ENCODE measurements at regions not wholly inside any gene's neighbourhood (a gene's known extent, or its start where the extent isn't known, plus 50 kb on each side); places are given as distances from the start of the nearest gene placed in this dataset.

DNA sequence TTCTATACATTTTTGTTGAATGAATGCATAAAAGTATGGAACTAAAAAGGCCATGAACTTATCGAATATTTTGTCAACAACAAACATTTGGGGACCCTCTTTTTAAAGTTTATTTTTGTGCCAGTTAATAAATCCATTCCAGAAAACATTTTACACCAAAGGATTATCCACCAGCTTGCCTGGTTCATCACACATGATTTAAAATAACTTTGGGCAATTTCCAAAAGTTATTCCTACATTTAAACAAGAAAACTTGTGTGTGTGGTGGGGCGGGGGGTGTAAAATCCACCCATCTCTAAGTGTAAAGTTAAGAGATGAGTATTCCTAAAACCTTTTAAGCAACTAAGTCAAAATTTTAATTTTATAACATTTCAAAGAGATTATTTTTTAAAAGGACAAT, 224.5 kb upstream of the SNX7 start:
- H3K27ac Mint-ChIP-seq (ENCODE audit: unreplicated experiment): no peak overlapping the region
- H3K27me3 Mint-ChIP-seq (ENCODE audit: unreplicated experiment): no peaks in the 10 kb centered on the region
- TF ChIP-seq, protein P1, sequence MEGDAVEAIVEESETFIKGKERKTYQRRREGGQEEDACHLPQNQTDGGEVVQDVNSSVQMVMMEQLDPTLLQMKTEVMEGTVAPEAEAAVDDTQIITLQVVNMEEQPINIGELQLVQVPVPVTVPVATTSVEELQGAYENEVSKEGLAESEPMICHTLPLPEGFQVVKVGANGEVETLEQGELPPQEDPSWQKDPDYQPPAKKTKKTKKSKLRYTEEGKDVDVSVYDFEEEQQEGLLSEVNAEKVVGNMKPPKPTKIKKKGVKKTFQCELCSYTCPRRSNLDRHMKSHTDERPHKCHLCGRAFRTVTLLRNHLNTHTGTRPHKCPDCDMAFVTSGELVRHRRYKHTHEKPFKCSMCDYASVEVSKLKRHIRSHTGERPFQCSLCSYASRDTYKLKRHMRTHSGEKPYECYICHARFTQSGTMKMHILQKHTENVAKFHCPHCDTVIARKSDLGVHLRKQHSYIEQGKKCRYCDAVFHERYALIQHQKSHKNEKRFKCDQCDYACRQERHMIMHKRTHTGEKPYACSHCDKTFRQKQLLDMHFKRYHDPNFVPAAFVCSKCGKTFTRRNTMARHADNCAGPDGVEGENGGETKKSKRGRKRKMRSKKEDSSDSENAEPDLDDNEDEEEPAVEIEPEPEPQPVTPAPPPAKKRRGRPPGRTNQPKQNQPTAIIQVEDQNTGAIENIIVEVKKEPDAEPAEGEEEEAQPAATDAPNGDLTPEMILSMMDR (IDR thresholded peaks at IDR 0.05; ENCODE audit: unreplicated experiment): no peak
- DNase-seq (ENCODE audit: low spot score): no peak
- H3K4me3 Mint-ChIP-seq (ENCODE audit: unreplicated experiment): no peak overlapping the region
- H3K4me1 Mint-ChIP-seq (ENCODE audit: unreplicated experiment): no peaks in the 10 kb centered on the region
- no peaks in the 10 kb centered on the region for H3K9me3 Mint-ChIP-seq (ENCODE audit: unreplicated experiment)
- H3K36me3 Mint-ChIP-seq (ENCODE audit: low read depth, unreplicated experiment): no peaks in the 10 kb centered on the region

DNA sequence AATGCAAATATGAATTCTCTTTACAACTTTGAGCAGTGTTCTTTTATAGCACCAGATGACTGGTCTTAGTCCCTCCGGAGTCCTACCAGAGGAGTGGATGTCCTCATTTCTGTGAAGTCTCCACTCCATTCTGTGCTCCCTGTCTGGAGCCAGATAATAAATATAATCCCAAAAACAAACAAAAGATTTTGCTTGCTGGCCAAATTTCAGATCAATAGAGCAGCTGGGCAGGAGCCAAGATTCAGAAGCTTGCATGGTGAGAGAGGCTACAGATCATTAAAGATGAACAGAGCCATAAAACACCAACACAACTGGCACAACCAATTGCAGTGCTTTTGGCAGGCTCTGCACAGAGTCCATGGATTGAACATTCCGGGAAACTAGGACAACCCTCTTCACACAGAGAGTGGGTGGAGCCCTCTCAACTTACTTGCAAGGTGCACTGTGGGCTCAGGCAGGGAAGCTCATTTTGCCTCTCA, 231.5 kb upstream of the SNX7 start:
- no peak for DNase-seq (ENCODE audit: low spot score)
- no peaks in the 10 kb centered on the region for H3K27me3 Mint-ChIP-seq (ENCODE audit: unreplicated experiment)
- H3K27ac Mint-ChIP-seq (ENCODE audit: unreplicated experiment): no peak overlapping the region
- no peak overlapping the region for H3K4me3 Mint-ChIP-seq (ENCODE audit: unreplicated experiment)
- H3K4me1 Mint-ChIP-seq (ENCODE audit: unreplicated experiment): no peaks in the 10 kb centered on the region
- no peaks in the 10 kb centered on the region for H3K9me3 Mint-ChIP-seq (ENCODE audit: unreplicated experiment)
- no peaks in the 10 kb centered on the region for H3K36me3 Mint-ChIP-seq (ENCODE audit: low read depth, unreplicated experiment)
- TF ChIP-seq, protein P1 (IDR thresholded peaks at IDR 0.05; ENCODE audit: unreplicated experiment): no peak

DNA sequence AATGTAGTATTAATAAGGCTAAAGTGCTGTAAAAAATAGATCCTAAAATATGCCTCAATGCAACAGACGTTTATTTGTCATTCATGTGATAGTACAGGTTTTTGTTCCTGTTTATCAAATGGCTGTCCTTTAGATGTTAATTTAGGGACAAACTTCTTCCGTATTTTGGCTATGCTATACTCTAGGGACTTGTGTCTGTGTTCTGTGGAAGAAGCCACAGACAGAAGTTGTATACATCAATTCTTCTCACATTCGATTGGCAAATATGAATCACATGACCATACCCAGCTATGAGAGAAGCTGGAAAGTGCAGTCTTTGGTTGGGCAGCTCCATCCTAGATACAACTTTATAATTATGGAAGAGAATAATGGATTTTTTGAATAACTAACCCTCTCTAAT, 232.7 kb upstream of the SNX7 start:
- TF ChIP-seq, protein P1 (IDR thresholded peaks at IDR 0.05; ENCODE audit: unreplicated experiment): no peak

DNA sequence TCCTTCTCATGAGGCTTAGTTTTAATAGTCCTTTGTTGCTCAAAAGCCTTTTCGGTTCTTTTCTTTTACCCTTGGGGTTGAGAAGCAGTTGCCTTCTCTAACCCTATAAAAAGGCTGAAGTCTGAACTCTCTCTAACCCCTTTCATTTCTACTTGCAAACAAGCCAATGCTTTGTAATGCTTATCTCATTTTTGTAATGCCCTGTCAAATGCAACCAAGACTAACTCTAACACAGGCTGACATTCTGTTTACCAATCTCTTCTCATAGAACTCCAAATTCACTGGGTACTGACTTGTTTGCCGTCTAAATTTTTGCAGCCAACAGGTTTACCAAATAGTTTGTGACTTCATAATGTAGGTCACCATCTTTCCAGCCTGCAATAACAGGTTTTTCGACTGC, 233.9 kb upstream of the SNX7 start:
- no peaks in the 10 kb centered on the region for H3K36me3 Mint-ChIP-seq (ENCODE audit: low read depth, unreplicated experiment)
- H3K27me3 Mint-ChIP-seq (ENCODE audit: unreplicated experiment): no peaks in the 10 kb centered on the region
- no peak for DNase-seq (ENCODE audit: low spot score)
- no peaks in the 10 kb centered on the region for H3K4me1 Mint-ChIP-seq (ENCODE audit: unreplicated experiment)
- no peaks in the 10 kb centered on the region for H3K9me3 Mint-ChIP-seq (ENCODE audit: unreplicated experiment)
- TF ChIP-seq, protein P1 (IDR thresholded peaks at IDR 0.05; ENCODE audit: unreplicated experiment): no peak
- H3K4me3 Mint-ChIP-seq (ENCODE audit: unreplicated experiment): no peak overlapping the region
- H3K27ac Mint-ChIP-seq (ENCODE audit: unreplicated experiment): no peak overlapping the region

More for the DNA sequence above, 232.7 kb upstream of the SNX7 start:
- Mint-ChIP-seq H3K27ac (ENCODE audit: unreplicated experiment) (no peak overlapping the region), H3K4me3 (ENCODE audit: unreplicated experiment) (no peak overlapping the region), H3K4me1 (ENCODE audit: unreplicated experiment) (no peaks in the 10 kb centered on the region), H3K9me3 (ENCODE audit: unreplicated experiment) (no peaks in the 10 kb centered on the region), H3K36me3 (ENCODE audit: low read depth, unreplicated experiment) (no peaks in the 10 kb centered on the region), H3K27me3 (ENCODE audit: unreplicated experiment) (no peaks in the 10 kb centered on the region)
- DNase-seq (ENCODE audit: low spot score): no peak

DNA sequence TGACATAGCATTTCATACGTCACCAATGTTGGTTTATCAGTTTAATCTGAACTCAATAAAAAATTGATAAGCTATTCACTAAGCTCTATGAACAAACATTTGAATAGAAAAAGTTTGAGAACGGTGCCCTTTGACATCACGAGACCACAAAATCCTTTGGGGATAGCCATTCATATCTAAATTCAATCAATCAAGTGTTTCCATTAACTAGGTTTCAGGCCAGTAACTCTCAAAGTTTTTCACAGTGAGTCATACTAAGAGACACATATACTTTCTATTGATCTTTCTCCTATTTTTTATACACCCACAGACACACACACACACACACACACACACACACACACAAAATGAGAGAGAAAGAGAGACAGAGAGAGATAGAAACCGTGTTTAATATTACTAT, 235.4 kb upstream of the SNX7 start:
- TF ChIP-seq, protein P1 (IDR thresholded peaks at IDR 0.05; ENCODE audit: unreplicated experiment): no peak
- H3K4me3 Mint-ChIP-seq (ENCODE audit: unreplicated experiment): no peak overlapping the region
- no peaks in the 10 kb centered on the region for H3K4me1 Mint-ChIP-seq (ENCODE audit: unreplicated experiment)
- no peak for DNase-seq (ENCODE audit: low spot score)
- H3K27me3 Mint-ChIP-seq (ENCODE audit: unreplicated experiment): no peaks in the 10 kb centered on the region
- H3K9me3 Mint-ChIP-seq (ENCODE audit: unreplicated experiment): no peaks in the 10 kb centered on the region
- no peaks in the 10 kb centered on the region for H3K36me3 Mint-ChIP-seq (ENCODE audit: low read depth, unreplicated experiment)
- no peak overlapping the region for H3K27ac Mint-ChIP-seq (ENCODE audit: unreplicated experiment)

Measured in endothelial cell (in vitro differentiated cells).